EL (cell line): ENCODE measurements at regions not wholly inside any gene's neighbourhood (a gene's known extent, or its start where the extent isn't known, plus 50 kb on each side); places are given as distances from the start of the nearest gene placed in this dataset.
"Not testable (repeated sequence)": the region's sequence is repeated elsewhere in the genome, so short reads cannot be mapped to it uniquely, and the experiment has no call there.

Source experiments
- DNase-seq: peaks from one replicate; pipeline ENCODE4 v3.0.0-alpha.2; 2016

DNA sequence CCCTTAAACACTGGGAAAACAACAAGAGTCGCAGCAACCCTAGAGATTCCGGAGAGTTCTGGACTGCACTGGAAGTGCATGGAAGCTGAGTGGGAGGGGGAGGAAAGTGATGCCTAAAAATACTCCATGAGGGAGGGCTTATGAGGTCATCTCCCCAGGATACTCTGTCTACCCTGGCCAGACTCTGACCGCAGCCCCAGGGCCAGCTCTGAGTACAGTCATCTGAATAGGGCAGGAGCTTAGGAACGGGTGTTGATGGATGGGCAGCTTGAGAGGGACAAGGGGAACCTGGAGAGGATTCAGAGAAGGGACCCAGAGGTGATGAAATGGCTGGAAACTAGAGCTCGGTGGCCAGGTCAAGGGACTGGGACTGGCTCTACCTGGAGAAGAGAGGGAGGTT lies 79.3 kb upstream of the IGFBP5 start:
- peak; percentile 91 for DNase-seq

DNA sequence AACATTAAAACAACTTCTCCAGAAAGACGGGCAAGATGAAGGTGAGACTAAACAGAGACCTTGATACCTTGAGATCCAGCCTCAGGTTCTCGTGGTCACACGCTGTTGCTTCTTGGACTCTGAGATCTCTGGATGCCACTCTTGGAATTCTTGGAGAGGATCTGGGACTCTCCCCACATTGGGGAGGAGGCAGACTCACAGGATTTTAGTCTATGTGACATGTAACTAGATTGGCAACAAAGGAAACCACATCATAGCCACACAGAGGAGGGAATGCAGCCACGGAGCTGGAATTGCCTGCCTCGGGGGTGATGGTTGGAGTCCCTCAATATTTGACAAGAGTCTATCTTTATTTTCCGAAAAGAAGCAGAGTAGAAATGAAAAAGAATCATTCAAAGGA lies 78.8 kb upstream of the IGFBP5 start:
- no peak for DNase-seq

DNA sequence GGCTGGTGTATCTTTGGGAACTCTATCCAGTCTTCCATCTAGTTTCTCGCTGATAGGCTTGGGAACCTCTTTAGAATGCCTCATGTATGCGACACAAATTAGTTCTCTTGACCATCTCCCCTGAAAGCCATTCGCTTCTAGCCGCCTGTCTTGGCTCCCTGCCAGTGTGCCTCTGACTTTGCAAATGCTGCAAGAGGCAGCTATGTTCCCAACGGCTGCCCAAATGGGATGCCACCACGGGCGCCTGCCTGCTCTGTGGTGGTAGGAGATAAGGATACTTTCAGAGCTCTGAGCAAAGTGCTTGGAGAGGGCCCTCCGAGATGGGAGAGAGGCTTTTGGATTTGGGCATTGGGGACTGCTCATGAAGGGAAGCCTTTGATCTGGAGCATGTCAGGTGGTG lies 77.7 kb upstream of the IGFBP5 start:
- no peak for DNase-seq

DNA sequence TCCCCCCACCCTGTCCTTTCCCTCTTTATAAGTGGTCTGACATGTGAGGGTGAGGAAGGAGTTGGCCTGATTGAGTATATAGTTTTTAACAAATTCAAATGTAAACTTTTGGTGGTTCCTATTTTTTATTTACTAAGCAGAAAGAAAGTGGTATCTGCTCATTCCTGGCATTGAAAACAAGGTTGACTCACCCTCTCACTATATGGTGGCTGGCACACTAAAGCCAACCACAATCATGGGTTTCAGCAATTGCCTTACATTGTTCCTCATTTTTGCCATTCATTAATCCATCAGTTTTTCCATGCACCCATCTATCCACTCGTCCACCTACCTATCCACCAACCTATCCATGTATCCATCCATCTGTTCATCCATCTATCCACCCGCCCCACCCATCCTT lies 75.4 kb upstream of the IGFBP5 start:
- no peak for DNase-seq

DNA sequence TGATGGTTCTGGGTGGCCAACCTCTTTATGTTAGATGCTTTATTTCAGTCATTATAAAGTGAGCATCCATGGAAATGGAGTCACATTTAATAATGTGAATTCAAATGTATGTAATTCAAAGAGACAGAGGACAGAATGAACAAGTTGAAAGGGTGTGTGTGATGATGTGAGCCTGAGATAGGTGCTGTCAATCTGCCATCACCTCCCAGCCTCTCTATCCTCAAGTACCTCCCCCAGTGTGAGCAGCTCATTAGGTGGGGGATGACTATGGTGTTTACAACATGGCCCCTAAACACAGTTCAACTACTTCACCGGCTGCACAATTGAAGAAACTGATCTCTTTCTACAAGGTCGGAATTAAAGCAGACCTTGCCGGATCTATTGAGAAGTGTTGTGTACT lies 74.7 kb upstream of the IGFBP5 start:
- no peak for DNase-seq

DNA sequence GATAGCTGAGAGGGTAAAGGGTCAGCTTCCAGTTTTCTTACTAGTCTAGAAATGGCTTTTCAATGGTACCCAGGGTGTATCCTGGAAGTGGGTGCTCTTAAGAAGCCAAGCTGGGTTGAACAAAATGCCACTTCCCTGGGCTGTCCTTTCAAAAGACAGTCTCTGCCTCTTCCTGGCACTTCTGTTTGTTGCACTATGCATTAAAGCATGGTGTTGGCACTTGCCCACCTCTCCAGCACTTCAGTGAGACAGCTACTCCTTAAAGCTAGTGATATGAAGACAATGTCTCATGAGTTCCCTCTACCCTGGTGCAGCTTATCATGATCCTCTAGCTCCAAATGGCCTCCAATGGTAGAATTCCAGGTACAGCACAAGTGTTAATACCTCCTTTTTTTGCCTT lies 74.3 kb upstream of the IGFBP5 start:
- DNase-seq: no peak

DNA sequence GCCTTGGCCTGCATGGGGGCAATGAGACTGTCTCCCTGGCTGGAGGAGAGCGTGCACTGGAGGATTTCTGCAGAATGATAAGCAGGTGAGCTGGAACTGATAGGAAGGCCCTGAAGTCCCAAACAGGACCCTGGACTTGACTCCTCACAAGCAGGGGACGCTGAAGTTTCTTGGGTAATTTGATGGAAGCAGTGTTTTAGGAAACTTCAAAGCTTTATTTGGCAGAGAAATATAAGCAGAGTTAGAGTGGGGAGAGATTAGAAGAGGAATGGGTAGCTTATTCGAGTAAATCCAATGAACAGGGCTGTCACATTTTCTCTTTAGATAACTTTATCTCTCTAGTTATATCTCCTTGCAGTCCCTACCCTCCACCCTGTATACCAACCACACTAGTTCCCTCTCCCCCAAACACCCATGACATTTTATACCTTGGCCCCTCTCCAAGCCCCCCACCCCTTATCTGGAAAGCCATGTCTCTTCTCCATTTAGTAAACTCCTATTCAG lies 73.6 kb upstream of the IGFBP5 start:
- DNase-seq: no peak

DNA sequence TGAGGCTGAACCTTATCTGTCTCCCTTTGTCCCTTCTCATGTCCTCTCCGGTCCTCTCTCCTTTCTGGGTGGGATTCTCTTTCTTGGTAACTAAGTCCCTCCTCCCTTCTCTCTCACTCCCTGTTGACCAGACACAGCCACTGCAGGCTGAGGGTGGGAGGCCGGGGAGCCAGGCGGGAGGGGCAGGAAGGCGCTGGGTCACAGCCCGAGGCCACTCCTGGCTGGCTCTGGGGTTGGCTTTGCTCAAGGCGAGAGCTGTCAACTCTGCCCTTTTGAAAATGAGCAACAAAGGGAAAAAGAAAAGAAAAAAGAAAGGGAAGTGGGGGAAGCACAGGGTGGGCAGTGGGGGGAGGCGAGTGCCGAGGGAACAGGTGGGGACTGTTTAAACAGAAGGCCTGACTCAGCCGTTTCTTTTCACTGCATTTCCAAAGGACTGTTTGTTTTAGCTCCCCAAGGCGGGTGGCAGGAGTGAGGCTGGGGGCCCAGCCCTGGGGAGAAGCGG lies 70.5 kb upstream of the IGFBP5 start:
- DNase-seq: no peak

DNA sequence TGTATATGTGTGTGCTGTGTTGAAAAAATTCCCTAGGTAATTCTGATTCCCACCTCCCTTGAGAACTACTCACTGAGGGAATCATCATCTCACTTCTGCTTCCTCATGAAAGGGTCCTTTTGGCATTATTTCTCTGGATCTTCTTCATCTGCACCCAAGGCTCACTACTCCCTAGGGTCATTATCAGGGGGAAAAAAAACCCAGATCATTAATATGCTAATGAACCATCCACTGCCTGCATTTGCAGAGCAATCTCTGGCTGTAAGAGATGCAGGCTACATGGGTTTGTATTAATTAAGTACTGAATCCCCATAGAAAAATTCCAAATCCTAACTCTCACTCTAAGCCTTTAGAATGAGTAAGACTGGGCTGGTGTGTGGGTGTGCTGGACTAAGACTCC lies 68.0 kb upstream of the IGFBP5 start:
- no peak for DNase-seq

DNA sequence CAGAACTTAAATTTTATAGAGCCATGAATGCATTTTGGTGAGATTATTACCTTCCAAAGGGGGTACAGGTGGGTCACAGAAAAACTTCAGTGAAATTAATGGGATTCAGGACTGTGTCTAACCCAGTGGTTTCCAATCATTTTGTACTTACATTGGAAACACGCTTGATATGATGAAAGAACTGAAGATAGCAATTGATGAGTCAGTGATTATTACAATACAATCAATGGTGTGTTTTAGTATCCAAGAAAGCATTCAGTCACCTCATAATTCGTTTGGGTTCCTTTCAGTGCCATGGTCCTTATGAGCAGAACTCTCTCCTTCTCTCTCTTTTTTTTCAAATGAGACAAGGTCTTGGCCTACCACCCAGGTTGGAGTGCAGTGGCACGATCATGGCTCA lies 66.5 kb upstream of the IGFBP5 start:
- no peak for DNase-seq

DNA sequence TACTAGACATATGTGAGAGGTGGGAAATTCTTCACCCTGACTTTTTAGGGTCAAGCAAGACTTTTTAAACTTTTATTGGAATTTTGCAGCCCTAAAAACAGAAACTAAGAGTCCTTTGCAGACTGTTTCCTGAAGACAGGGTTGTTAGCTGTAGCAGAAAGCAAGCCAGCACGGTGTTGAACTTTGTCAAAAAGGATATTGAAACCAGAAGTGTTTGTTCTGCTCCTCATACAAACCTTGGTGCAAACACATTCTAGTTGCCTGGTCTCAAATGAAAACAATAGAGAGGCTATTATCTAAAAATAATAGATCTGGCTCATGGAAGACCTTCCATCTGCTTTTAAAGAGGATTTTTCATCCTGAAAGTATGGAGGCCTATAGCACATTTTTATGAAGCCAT lies 65.8 kb upstream of the IGFBP5 start:
- no peak for DNase-seq

DNA sequence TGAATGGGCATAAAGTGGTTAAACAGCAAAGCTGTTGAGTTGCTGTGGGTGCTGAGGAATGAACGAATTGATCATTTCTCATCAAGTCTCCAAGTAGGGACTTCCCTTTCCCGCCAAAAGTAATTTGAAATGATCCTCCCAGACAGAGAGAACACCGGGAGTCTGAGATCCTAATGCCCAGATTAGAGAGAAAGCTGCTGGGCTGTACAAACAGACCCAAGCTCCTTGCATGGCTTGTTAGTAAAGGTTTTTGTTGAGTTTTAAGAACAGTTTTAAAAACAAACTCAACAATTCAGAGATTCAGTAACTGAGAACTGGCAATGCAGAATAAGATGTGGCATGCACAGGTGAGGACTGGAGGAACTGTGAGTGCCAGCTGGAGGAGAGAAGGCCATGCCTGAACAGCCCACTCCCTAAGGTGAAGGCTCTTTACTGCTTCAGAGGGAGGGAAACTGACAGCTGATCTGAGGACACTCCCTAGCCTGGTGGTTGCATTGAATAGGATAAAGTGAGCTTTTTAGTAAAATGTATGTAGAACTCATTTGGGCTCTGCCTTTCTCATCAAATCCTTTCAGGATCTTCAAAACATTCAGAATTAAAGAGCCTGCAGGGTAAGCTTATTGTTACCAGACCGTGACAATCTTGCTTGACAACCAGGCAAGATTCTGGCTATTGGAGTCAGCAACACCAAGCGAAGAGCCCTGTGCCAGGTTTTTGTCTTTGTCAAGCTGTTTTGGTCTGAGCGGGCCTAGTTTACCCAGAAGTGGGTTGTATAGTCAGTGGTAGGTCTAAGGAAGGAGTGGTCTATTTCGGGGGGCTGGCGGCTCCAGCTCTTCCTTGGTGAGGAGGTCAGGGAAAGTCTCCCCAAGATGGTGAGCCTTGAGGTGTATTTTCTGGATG lies 63.2 kb upstream of the IGFBP5 start:
- DNase-seq: no peak

DNA sequence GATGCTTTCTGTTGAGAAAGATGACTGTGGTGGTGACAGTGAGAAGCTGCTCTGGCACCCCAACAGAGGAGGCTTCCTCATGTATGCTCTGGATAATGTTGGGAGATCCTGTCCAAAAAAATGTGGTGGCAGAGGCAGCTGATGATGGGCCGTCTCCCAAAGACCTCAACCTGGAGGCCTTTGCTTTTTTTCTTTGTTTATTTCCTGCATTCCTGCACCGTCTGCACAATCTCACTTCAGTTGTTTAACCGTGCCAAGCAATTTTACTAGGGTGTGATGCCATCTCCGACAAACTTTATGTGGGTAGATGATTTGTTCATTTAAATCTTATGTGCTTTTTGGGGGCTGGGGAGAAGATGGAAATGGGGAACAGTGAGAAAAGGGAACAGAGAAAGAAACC lies 62.2 kb upstream of the IGFBP5 start:
- DNase-seq: no peak

DNA sequence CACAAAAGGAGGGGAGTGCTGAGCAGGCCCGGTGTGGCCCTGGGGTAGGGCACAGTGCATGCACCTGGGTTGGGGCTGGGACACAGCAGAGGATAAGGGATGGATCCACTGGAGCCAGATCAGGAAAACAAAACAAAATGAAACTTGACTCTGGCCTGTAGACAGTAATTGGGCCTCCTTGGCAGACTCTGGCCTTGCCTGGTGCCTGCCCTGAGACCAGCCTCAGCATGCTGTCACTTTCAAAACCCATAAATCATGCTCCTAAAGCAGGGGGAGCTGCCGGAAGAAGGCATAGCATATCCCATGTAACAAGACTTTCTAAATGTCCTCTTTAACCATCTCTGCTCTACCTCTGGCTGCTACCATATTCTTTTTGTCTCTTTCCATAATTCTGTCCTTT lies 61.1 kb upstream of the IGFBP5 start:
- DNase-seq: no peak

DNA sequence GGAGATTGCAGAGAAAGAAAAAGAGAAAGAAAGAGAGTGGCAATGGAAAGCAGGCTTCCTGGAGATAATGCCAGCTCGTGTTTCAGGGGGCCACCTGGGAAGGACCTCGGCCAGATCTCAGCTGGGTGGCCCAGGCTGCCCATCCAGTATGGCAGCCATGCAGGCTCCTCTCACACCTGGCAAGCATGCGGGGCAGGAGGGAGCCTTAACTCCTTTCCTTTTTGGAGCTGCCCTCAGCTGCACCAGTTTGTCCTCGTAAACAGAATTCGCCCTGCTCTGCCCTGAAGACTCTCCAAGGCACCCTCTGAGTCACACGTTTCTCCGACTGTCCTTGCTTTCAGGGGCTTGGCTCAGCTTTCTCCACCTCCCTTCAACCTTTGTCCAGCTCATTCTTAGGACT lies 59.5 kb upstream of the IGFBP5 start:
- no peak for DNase-seq

DNA sequence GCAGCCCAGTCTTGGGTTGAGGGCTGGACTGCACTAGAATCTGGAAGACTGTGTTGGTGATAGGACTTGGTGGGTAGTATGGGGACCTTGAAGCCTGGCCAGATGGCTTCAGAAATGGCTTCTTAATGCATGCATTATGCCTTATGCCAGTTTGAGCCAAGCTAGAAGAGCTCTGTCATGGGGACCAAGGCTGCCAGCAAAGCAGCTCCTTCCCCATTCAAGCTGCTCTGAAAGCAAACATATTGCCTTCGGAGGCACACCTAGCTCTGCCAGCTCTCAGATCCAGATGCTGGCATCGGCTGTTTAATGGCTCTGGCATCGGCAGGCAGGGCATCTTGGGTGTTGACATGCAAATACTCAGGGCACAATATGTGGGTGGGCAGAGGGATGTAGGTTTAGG lies 59.0 kb upstream of the IGFBP5 start:
- DNase-seq: no peak

DNA sequence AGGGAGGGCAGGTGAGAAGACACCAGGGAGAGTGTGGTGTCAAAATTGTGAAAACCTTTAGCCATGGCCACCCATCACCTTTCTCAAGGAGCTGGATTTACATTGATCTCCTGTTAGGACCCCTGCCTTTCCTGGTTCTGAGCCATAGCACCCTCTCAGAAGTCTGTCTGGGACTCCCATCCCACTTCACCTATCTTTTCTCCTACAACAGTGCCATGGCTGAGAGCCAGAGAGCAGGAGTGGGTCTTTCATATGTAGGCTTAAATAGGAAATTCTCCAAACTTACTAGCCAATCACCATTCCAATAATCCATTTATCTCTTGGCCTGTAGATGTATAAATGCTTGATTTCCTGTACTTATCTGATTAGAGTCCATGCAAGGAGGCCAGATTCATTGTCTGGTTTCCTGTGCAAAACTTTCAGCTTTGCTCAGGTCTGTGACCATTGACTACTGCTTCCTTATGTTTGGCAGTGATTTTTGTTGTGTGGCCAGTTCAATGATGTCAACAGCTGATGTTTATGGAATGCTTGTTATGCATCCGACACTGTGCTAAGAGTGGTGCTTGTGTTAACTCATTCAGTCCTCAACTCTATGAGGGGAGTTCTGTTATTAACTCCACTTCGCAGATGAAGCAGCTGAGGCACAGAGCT lies 57.6 kb upstream of the IGFBP5 start:
- no peak for DNase-seq

DNA sequence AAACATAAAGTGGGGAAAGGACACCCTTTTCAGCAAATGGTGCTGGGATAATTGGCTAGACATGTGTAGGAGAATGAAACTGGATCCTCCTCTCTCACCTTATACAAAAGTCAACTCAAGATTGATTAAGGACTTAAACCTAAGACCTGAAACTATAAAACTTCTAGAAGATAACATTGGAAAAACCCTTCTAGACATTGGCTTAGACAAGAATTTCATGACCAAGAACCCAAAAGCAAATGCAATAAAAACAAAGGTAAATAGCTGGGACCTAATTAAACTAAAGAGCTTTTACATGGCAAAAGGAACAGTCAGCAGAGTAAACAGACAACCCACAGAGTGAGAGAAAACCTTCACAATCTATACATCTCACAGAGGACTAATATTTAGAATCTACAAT lies 55.4 kb upstream of the IGFBP5 start:
- DNase-seq: not testable (repeated sequence)

DNA sequence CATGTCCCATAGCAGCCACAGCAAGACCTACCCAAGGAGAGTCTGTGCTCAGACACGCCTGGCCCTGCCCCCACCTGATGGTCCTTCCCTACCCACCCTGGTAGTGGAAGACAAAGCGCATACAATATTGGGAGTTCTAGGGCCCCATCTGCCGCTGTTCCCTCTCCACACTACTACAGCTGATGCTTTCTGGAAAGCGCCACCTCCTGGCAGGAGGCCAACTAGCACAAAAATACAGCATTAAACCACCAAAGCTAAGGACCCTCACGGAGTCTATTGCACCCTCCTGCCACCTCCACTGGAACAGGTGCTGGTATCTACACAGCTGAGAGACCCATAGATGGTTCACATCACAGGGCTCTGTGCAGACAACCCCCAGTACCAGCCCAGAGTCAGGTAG lies 50.9 kb upstream of the IGFBP5 start:
- not testable (repeated sequence) for DNase-seq

DNA sequence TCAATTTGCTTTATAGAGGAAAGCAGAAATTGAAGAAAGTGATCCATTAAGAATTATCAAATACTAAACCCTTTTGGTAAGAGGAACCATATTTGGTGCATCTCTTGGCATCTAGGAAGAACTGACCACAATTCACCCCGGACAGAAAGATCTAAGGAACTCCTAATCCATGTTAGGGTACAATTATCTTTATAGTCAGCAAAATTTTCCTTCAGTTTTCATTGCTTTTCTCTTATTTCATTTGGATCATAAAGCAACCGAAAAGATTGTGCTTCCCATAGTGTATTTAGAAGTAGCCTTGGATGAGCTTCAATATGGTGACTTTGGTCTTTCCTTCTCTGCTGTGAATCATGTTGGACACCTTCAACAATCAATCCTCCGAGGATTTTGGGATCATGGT lies 50.1 kb upstream of the IGFBP5 start:
- no peak for DNase-seq
